ENCODE measurements at regions not wholly inside any gene's neighbourhood (a gene's known extent, or its start where the extent isn't known, plus 50 kb on each side); places are given as distances from the start of the nearest gene placed in this dataset.
A peak's percentile ranks its signal among the peaks of the same experiment; 100 is the strongest.

- TF ChIP-seq CTCF (IDR thresholded peaks at IDR 0.05; ENCODE audit: control insufficient read depth, extremely low read depth, insufficient read depth): no peak
- H3K4me3 ChIP-seq (ENCODE audit: low read depth, low read length): no peak overlapping the region
- DNase-seq (ENCODE audit: low read depth): no peak
Observed at GRCh38 chr5:68738841-68739240, 355.0 kb upstream of the SLC30A5 start.

- H3K4me3 ChIP-seq (ENCODE audit: low read depth, low read length): no peak overlapping the region
- DNase-seq (ENCODE audit: low read depth): no peak
- no peak for TF ChIP-seq CTCF (IDR thresholded peaks at IDR 0.05; ENCODE audit: control insufficient read depth, extremely low read depth, insufficient read depth)
Observed at GRCh38 chr5:68739752-68740151, 354.1 kb upstream of the SLC30A5 start.

- TF ChIP-seq CTCF (IDR thresholded peaks at IDR 0.05; ENCODE audit: control insufficient read depth, extremely low read depth, insufficient read depth): no peak
- no peak overlapping the region for H3K4me3 ChIP-seq (ENCODE audit: low read depth, low read length)
- DNase-seq (ENCODE audit: low read depth): no peak
Observed at GRCh38 chr5:68740226-68740910, 353.4 kb upstream of the SLC30A5 start.

GRCh38 chr5:68744206-68744605, 349.6 kb upstream of the SLC30A5 start:
- no peak for DNase-seq (ENCODE audit: low read depth)
- no peak for TF ChIP-seq CTCF (IDR thresholded peaks at IDR 0.05; ENCODE audit: control insufficient read depth, extremely low read depth, insufficient read depth)
- no peak overlapping the region for H3K4me3 ChIP-seq (ENCODE audit: low read depth, low read length)

- no peak for DNase-seq (ENCODE audit: low read depth)
Observed at GRCh38 chr5:68745448-68745847, 348.4 kb upstream of the SLC30A5 start.

GRCh38 chr5:68746220-68746619, 347.6 kb upstream of the SLC30A5 start:
- H3K4me3 ChIP-seq (ENCODE audit: low read depth, low read length): no peak overlapping the region
- TF ChIP-seq CTCF (IDR thresholded peaks at IDR 0.05; ENCODE audit: control insufficient read depth, extremely low read depth, insufficient read depth): no peak
- no peak for DNase-seq (ENCODE audit: low read depth)

More at GRCh38 chr5:68745448-68745847, 348.4 kb upstream of the SLC30A5 start:
- no peak overlapping the region for H3K4me3 ChIP-seq (ENCODE audit: low read depth, low read length)
- TF ChIP-seq CTCF (IDR thresholded peaks at IDR 0.05; ENCODE audit: control insufficient read depth, extremely low read depth, insufficient read depth): peak; percentile 29
